BJ (cell line): ENCODE measurements at regions not wholly inside any gene's neighbourhood (a gene's known extent, or its start where the extent isn't known, plus 50 kb on each side); places are given as distances from the start of the nearest gene placed in this dataset.

Source experiments
- CTCF ChIA-PET: fragments of 350-600 bp; formaldehyde crosslinking; extraction: SDS; loops from one replicate; lab custom pipeline; 2021; ENCODE audit warnings: antibody characterized with exemption, inconsistent platforms; lab: Yijun Ruan, JAX
- POLR2A ChIA-PET: fragments of 300-600 bp; sonication (Branson Sonifier 250); formaldehyde crosslinking; extraction: SDS; loops from one replicate; lab custom pipeline; 2021; ENCODE audit warnings: antibody characterized with exemption; lab: Charles Lee
- DNase-seq: peaks from one replicate; pipeline ENCODE4 v3.0.0-alpha.2; 2011; ENCODE audit warnings: low read depth
- H3K27me3 ChIP-seq: 2 replicates; pipeline ENCODE4 v1.6.0; 2011; ENCODE audit warnings: low read length; ENCODE audit not compliant: control insufficient read depth, insufficient read depth
- H3K36me3 ChIP-seq: 2 replicates; pipeline ENCODE4 v1.5.1; 2011; ENCODE audit warnings: low read length; ENCODE audit not compliant: control insufficient read depth, insufficient read depth
- H3K4me3 ChIP-seq: 2 replicates; pipeline ENCODE4 v1.5.1; 2011; ENCODE audit warnings: low read depth, mild to moderate bottlenecking, control low read depth, low read length
- TF ChIP-seq, protein P1 (sequence below): IDR thresholded peaks from 2 replicates; pipeline ENCODE4 v1.5.1; 2011; ENCODE audit warnings: low read depth, mild to moderate bottlenecking, control low read depth, inconsistent platforms, low read length, moderate library complexity; ENCODE audit not compliant: insufficient read depth

DNA sequence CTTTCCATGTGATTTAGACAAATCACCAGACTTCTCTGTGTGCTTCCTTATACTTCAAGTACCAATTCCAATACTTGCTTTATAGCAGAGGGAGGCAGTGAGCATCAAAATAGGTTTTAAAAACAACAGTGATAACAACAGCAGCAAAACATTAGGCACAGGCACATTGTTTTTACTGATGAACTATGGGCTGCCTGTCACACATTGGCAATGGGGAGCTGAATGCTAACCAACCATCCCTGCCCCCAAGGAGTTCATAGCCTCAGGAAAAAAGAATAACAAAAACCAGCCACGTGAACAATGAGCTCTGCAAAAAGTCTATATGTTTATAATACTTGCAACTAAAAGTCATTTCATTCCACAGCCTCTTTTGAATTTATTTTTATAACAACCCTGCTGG, 287.9 kb upstream of the TRIB2 start:
- Histone ChIP-seq H3K36me3 (no peaks in the 10 kb centered on the region), H3K4me3 (no peak overlapping the region), H3K27me3 (no peaks in the 10 kb centered on the region)
- TF ChIP-seq, protein P1, sequence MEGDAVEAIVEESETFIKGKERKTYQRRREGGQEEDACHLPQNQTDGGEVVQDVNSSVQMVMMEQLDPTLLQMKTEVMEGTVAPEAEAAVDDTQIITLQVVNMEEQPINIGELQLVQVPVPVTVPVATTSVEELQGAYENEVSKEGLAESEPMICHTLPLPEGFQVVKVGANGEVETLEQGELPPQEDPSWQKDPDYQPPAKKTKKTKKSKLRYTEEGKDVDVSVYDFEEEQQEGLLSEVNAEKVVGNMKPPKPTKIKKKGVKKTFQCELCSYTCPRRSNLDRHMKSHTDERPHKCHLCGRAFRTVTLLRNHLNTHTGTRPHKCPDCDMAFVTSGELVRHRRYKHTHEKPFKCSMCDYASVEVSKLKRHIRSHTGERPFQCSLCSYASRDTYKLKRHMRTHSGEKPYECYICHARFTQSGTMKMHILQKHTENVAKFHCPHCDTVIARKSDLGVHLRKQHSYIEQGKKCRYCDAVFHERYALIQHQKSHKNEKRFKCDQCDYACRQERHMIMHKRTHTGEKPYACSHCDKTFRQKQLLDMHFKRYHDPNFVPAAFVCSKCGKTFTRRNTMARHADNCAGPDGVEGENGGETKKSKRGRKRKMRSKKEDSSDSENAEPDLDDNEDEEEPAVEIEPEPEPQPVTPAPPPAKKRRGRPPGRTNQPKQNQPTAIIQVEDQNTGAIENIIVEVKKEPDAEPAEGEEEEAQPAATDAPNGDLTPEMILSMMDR = no peak
- no peak for DNase-seq
- ChIA-PET CTCF (no interaction called here), POLR2A (no interaction called here)

DNA sequence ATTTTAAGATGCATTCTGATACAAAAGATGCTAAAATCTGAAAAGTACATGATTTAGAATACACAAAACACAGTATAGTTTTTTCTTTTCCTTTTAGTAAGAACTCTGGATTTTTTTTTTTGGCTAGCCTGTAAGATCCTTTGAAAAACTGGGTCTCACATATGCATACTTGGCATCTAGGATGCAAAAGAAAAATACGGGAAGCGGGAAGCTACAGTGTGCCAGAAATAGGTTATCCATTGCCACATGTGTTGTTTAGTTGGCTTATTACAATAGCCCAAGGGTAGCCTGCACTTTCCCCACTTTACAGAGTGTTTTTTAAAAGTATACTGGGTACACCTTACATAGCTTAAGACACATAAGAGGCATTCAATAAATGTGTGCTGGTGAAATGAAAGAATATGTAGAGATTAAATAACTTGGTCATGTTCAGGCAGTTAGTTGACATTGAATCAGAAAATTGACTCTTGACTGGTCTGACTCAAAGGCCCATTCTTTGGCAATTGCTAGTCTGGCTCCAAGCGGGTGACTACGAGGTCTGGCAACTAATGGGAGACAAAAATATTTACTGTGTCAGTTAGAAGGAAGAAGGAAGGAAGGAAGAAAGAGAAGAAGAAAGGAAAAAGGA, 286.8 kb upstream of the TRIB2 start:
- no peak for DNase-seq
- POLR2A ChIA-PET = no interaction called here

DNA sequence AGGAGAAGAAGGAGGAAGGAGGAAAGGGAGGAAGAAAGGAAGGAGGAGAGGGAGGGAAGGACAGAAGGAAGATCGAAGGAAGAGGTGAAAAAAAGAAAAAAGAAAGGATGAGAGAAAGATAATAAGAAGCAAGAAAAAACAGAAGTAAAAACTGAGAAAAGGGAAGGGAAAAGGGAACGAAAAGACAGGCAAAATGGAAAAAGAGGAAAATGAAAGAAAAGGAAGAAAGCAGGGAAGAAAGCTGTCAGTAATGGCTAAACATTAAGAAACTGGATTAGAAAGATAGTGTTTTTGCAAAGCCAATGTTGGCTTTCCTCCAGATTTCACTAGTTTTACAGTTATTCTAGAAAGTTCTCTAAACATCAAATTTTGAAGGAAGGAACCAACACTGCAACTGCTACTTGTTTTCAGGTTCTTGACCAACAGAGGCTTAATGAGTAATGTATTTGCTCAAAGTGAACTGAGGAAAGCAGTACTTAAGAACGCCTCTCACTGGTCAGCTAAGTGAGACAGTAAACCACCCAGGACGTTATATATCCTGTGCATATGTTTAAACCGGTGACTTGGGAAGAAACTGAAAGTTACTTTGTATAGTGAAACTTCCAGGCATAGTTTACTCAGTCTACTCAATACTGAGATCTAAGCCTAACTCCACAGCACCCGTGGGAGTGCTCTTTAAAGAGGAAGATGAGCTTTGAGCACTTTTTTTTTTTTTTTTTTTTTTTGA, 286.2 kb upstream of the TRIB2 start:
- ChIA-PET POLR2A (no interaction called here), CTCF (interaction anchor here (0.6 kb wide), 1 partner anchor 385 kb away, joined by 4 read pairs; no protein-coding TSS in a partner anchor)
- Histone ChIP-seq H3K4me3 (no peak overlapping the region), H3K27me3 (0 out of 2 replicates have a peak, but pooled peaks cover 2% of the 10 kb centered on the region), H3K36me3 (no peaks in the 10 kb centered on the region)
- TF ChIP-seq, protein P1 = no peak
- no peak for DNase-seq

More for the DNA sequence above, 286.8 kb upstream of the TRIB2 start:
- Histone ChIP-seq H3K4me3 (no peak overlapping the region), H3K27me3 (0 out of 2 replicates have a peak, but pooled peaks cover 1% of the 10 kb centered on the region), H3K36me3 (no peaks in the 10 kb centered on the region)
- TF ChIP-seq, protein P1 = no peak
- CTCF ChIA-PET = no interaction called here

DNA sequence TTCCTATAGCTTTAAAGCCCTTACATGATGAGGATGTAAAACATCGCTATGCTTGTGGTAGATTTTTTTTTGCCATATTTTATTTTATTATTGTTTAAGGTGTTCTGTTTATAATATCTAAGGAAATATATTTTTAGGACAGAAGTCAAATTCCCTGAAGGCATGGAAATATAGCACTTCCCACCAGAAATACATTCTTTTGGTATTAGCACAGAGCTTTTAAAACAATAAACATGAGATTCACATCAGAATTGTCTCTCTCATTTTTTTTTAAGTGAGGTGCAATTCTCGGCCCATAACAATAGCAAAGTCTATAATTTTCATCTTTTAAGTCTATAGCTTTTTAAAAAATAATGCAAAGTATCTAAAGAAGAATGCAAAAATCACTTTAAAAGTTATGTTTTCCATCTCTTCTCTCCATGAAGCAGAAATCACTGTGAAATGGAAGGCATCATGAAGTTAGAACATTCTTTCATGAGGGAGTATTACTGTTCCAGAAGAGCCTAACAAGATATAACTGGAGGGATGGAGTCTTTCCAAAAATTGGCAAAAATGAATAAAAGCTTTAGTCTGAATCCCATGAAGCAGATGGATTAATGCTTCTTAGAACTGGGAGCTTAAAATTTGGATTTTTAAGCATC, 283.6 kb upstream of the TRIB2 start:
- no peak for DNase-seq
- Histone ChIP-seq H3K36me3 (no peaks in the 10 kb centered on the region), H3K4me3 (no peak overlapping the region), H3K27me3 (0 out of 2 replicates have a peak, but pooled peaks cover 2% of the 10 kb centered on the region)
- POLR2A ChIA-PET = interaction anchor here (0.5 kb wide), 1 partner anchor 10 kb away, joined by 3 read pairs; no protein-coding TSS in a partner anchor
- CTCF ChIA-PET = interaction anchor here (0.8 to 1.3 kb wide), 2 partner anchors 9 to 283 kb away, joined by 4 to 6 read pairs; no protein-coding TSS in a partner anchor
- TF ChIP-seq, protein P1 = no peak

DNA sequence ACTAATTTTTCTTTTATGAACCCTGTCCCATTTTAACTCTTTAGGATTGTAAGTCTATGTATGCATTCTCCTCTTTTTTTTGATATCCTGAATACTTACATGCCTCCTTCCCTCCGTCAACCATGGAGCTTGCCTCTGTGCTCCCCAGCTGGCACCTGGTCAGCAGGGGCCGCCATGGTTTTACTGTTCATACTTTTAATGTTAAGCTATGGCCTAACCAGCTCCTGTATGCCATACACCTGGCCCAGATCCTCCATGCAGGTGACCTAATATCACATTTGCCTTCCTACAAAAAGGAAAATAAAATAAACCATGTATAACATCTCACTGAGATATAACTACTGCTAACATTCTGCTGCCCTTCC, 283.1 kb upstream of the TRIB2 start:
- Histone ChIP-seq H3K36me3 (no peaks in the 10 kb centered on the region), H3K4me3 (no peak overlapping the region), H3K27me3 (0 out of 2 replicates have a peak, but pooled peaks cover 2% of the 10 kb centered on the region)
- no peak for DNase-seq
- ChIA-PET POLR2A (no interaction called here), CTCF (interaction anchor here (0.8 to 1.3 kb wide), 2 partner anchors 9 to 282 kb away, joined by 4 to 6 read pairs; no protein-coding TSS in a partner anchor)
- TF ChIP-seq, protein P1 = no peak
